T47D (cell line): ENCODE measurements at regions not wholly inside any gene's neighbourhood (a gene's known extent, or its start where the extent isn't known, plus 50 kb on each side); places are given as distances from the start of the nearest gene placed in this dataset.
"Not testable (repeated sequence)": the region's sequence is repeated elsewhere in the genome, so short reads cannot be mapped to it uniquely, and the experiment has no call there.

ENCODE experiments used
- DNase-seq, 2 experiments: peaks; one replicate each; pipeline versions ENCODE4 v3.0.0 to v3.0.0-alpha.2; 2011 to 2012; ENCODE audit warnings: low read depth in 1 of 2, low spot score in 1 of 2
- JUND ChIP-seq: IDR thresholded peaks from 2 replicates; pipeline ENCODE4 v1.6.1; 2012; ENCODE audit warnings: low read depth
- in situ Hi-C: cut with HindIII; loops from 2 replicates; pipeline ENCODE4 v1.10.0; 2016; ENCODE audit warnings: low sequenced_read_pairs, low pct_unique_long_range_greater_than_20kb

- DNase-seq: peak in 1 of 2 experiments; percentile 25
- TF ChIP-seq JUND: no peak
- in situ Hi-C loops: no loop called here
Observed at GRCh38 chr13:89457977-89458376, 1786.8 kb downstream of the SLITRK5 start.

- no peak for DNase-seq
- TF ChIP-seq JUND: no peak
- in situ Hi-C loops: no loop called here
Observed at GRCh38 chr13:89458456-89458855, 1787.3 kb downstream of the SLITRK5 start.

- in situ Hi-C loops, DNase-seq: not testable (repeated sequence)
Observed at GRCh38 chr13:89460895-89461294, 1789.7 kb downstream of the SLITRK5 start.

- no peak for DNase-seq
- no peak for TF ChIP-seq JUND
- in situ Hi-C loops: no loop called here
Observed at GRCh38 chr13:89465366-89465765, 1794.2 kb downstream of the SLITRK5 start.

- TF ChIP-seq JUND: no peak
- in situ Hi-C loops: no loop called here
- DNase-seq: no peak
Observed at GRCh38 chr13:89468081-89468480, 1796.9 kb downstream of the SLITRK5 start.

- no peak for DNase-seq
- in situ Hi-C loops: no loop called here
- TF ChIP-seq JUND: no peak
Observed at GRCh38 chr13:89470901-89471300, 1799.7 kb downstream of the SLITRK5 start.

GRCh38 chr13:89474432-89474831 is 1803.3 kb downstream of the SLITRK5 start:
- in situ Hi-C loops: no loop called here
- DNase-seq: no peak
- no peak for TF ChIP-seq JUND

GRCh38 chr13:89486065-89486464 is 1814.9 kb downstream of the SLITRK5 start:
- in situ Hi-C loops: no loop called here
- DNase-seq: no peak
- no peak for TF ChIP-seq JUND

- DNase-seq: no peak
- in situ Hi-C loops: no loop called here
- no peak for TF ChIP-seq JUND
Observed at GRCh38 chr13:89486709-89487108, 1815.5 kb downstream of the SLITRK5 start.

- in situ Hi-C loops: no loop called here
- no peak for TF ChIP-seq JUND
- DNase-seq: no peak
Observed at GRCh38 chr13:89490661-89491060, 1819.5 kb downstream of the SLITRK5 start.

GRCh38 chr13:89496478-89496877 is 1825.3 kb downstream of the SLITRK5 start:
- no peak for TF ChIP-seq JUND
- in situ Hi-C loops: no loop called here
- no peak for DNase-seq

GRCh38 chr13:89497658-89498057 is 1826.5 kb downstream of the SLITRK5 start:
- in situ Hi-C loops: no loop called here
- DNase-seq: no peak
- TF ChIP-seq JUND: no peak

GRCh38 chr13:89502286-89502685 is 1831.1 kb downstream of the SLITRK5 start:
- no peak for TF ChIP-seq JUND
- in situ Hi-C loops: no loop called here
- no peak for DNase-seq

- no peak for TF ChIP-seq JUND
- in situ Hi-C loops: no loop called here
- DNase-seq: peak in 1 of 2 experiments; percentile 43
Observed at GRCh38 chr13:89514534-89515312, 1832.8 kb upstream of the MIR17HG start.
